ENCODE measurements at regions not wholly inside any gene's neighbourhood (a gene's known extent, or its start where the extent isn't known, plus 50 kb on each side); places are given as distances from the start of the nearest gene placed in this dataset.

GRCh38 chr1:209344156-209344555 lies 239.4 kb upstream of the CAMK1G start:
- Histone ChIP-seq H3K36me3 (no peaks in the 10 kb centered on the region), H3K27me3 (no peaks in the 10 kb centered on the region), H3K4me1 (no peaks in the 10 kb centered on the region), H3K4me3 (no peak overlapping the region), H3K27ac (no peak overlapping the region), H3K9me3 (no peaks in the 10 kb centered on the region)
- TF ChIP-seq CTCF (IDR thresholded peaks at IDR 0.05), result no peak
- intact Hi-C loops (cut with DNase I), result no loop called here
- DNase-seq (ENCODE audit: low spot score in 2 of 2), result no peak

GRCh38 chr1:209349363-209350308 lies 233.9 kb upstream of the CAMK1G start:
- intact Hi-C loops (cut with DNase I), result no loop called here
- no peaks in the 10 kb centered on the region for H3K27me3 ChIP-seq
- no peak for TF ChIP-seq CTCF (IDR thresholded peaks at IDR 0.05)
- H3K36me3 ChIP-seq, result no peaks in the 10 kb centered on the region
- no peak for DNase-seq (ENCODE audit: low spot score in 2 of 2)
- no peak overlapping the region for H3K4me3 ChIP-seq
- no peak overlapping the region for H3K27ac ChIP-seq
- H3K9me3 ChIP-seq, result no peaks in the 10 kb centered on the region
- no peaks in the 10 kb centered on the region for H3K4me1 ChIP-seq

GRCh38 chr1:209353053-209353452 lies 230.5 kb upstream of the CAMK1G start:
- no peak overlapping the region for H3K4me3 ChIP-seq
- H3K27ac ChIP-seq, result no peak overlapping the region
- H3K36me3 ChIP-seq, result no peaks in the 10 kb centered on the region
- H3K9me3 ChIP-seq, result no peaks in the 10 kb centered on the region
- no peak for DNase-seq (ENCODE audit: low spot score in 2 of 2)
- intact Hi-C loops (cut with DNase I), result no loop called here
- no peaks in the 10 kb centered on the region for H3K4me1 ChIP-seq
- H3K27me3 ChIP-seq, result no peaks in the 10 kb centered on the region
- no peak for TF ChIP-seq CTCF (IDR thresholded peaks at IDR 0.05)

GRCh38 chr1:209354111-209354839 lies 229.2 kb upstream of the CAMK1G start:
- no peaks in the 10 kb centered on the region for H3K36me3 ChIP-seq
- no peaks in the 10 kb centered on the region for H3K27me3 ChIP-seq
- no peak overlapping the region for H3K4me3 ChIP-seq
- H3K4me1 ChIP-seq, result no peaks in the 10 kb centered on the region
- peak; percentile 25 to 64 (median 57) for TF ChIP-seq CTCF (IDR thresholded peaks at IDR 0.05)
- H3K27ac ChIP-seq, result no peak overlapping the region
- H3K9me3 ChIP-seq, result no peaks in the 10 kb centered on the region
- intact Hi-C loops (cut with DNase I), result no loop called here
- peak; percentile 11 to 73 for DNase-seq (ENCODE audit: low spot score in 2 of 2)

- no peak for DNase-seq (ENCODE audit: low spot score in 2 of 2)
- no peaks in the 10 kb centered on the region for H3K36me3 ChIP-seq
- no peak overlapping the region for H3K4me3 ChIP-seq
- intact Hi-C loops (cut with DNase I), result no loop called here
- H3K9me3 ChIP-seq, result no peaks in the 10 kb centered on the region
- TF ChIP-seq CTCF (IDR thresholded peaks at IDR 0.05), result no peak
- H3K27ac ChIP-seq, result no peak overlapping the region
- H3K27me3 ChIP-seq, result no peaks in the 10 kb centered on the region
- no peaks in the 10 kb centered on the region for H3K4me1 ChIP-seq
Observed at GRCh38 chr1:209354840-209355165, 228.7 kb upstream of the CAMK1G start.

Data from ascending aorta (tissue), 2 donors.